Mesenchymal stem cell (in vitro differentiated cells and primary cell): ENCODE measurements at regions not wholly inside any gene's neighbourhood (a gene's known extent, or its start where the extent isn't known, plus 50 kb on each side); places are given as distances from the start of the nearest gene placed in this dataset.
A peak's percentile ranks its signal among the peaks of the same experiment; 100 is the strongest.

Experiments used
- DNase-seq: peaks from one replicate; pipeline ENCODE4 v3.0.0-alpha.2; 2013
- H2AFZ ChIP-seq: one replicate; pipeline ENCODE4 v1.6.1; 2013; ENCODE audit warnings: low read depth, mild to moderate bottlenecking, control low read depth, inconsistent platforms, low read length, moderate library complexity
- H2AK5ac ChIP-seq: 2 replicates; pipeline ENCODE4 v1.6.1; 2013; ENCODE audit warnings: low read length, moderate library complexity, mild to moderate bottlenecking, inconsistent platforms; ENCODE audit not compliant: severe bottlenecking
- H2BK120ac ChIP-seq: one replicate; pipeline ENCODE4 v1.6.1; 2013; ENCODE audit warnings: low read depth, mild to moderate bottlenecking, inconsistent platforms, low read length, moderate library complexity
- H2BK12ac ChIP-seq, 2 experiments: one replicate each; pipeline ENCODE4 v1.6.1; 2013; ENCODE audit warnings: inconsistent platforms in 2 of 2, low read length in 2 of 2, mild to moderate bottlenecking in 2 of 2, moderate library complexity in 2 of 2, control low read depth in 1 of 2
- H2BK15ac ChIP-seq: one replicate; pipeline ENCODE4 v1.6.1; 2013; ENCODE audit warnings: mild to moderate bottlenecking, low read depth, inconsistent platforms; ENCODE audit not compliant: poor library complexity, severe bottlenecking
- H2BK5ac ChIP-seq: 2 replicates; pipeline ENCODE4 v1.6.1; 2013; ENCODE audit warnings: low read depth, mild to moderate bottlenecking, low read length, control low read depth, inconsistent platforms; ENCODE audit not compliant: poor library complexity, severe bottlenecking
- H3K14ac ChIP-seq, 2 experiments: one replicate each; pipeline ENCODE4 v1.6.1; 2013; ENCODE audit warnings: inconsistent platforms in 2 of 2, low read length in 2 of 2, control low read depth in 1 of 2, mild to moderate bottlenecking in 1 of 2, moderate library complexity in 1 of 2
- H3K18ac ChIP-seq, 2 experiments: one replicate each; pipeline ENCODE4 v1.6.1; 2013; ENCODE audit warnings: inconsistent platforms in 2 of 2, low read length in 2 of 2, control low read depth in 1 of 2, low read depth in 1 of 2, mild to moderate bottlenecking in 1 of 2
- H3K23ac ChIP-seq, 2 experiments: one replicate each; pipeline ENCODE4 v1.6.1; 2013; ENCODE audit warnings: inconsistent platforms in 2 of 2, low read length in 2 of 2, mild to moderate bottlenecking in 2 of 2, moderate library complexity in 2 of 2, control low read depth in 1 of 2
- H3K27ac ChIP-seq: 2 replicates; pipeline ENCODE4 v1.5.1; 2013; ENCODE audit warnings: mild to moderate bottlenecking, moderate library complexity, low read length, control low read depth, inconsistent platforms; ENCODE audit not compliant: poor library complexity, severe bottlenecking
- H3K27me3 ChIP-seq, 2 experiments: 2 replicates each; pipeline versions ENCODE4 v1.6.1 to v1.7.0; 2013; ENCODE audit warnings: low read length in 2 of 2, mild to moderate bottlenecking in 2 of 2, moderate library complexity in 2 of 2, control low read depth in 1 of 2, inconsistent platforms in 1 of 2; ENCODE audit not compliant: control insufficient read depth in 1 of 2, insufficient read depth in 1 of 2
- H3K36me3 ChIP-seq, 2 experiments: 2 replicates each; pipeline versions ENCODE4 v1.6.1 to v1.7.0; 2013; ENCODE audit warnings: low read length in 2 of 2, control low read depth in 1 of 2, inconsistent platforms in 1 of 2, low read depth in 1 of 2, mild to moderate bottlenecking in 1 of 2; ENCODE audit not compliant: insufficient read depth in 2 of 2, control insufficient read depth in 1 of 2
- H3K4ac ChIP-seq, 2 experiments: one replicate each; pipeline ENCODE4 v1.6.1; 2013; ENCODE audit warnings: inconsistent platforms in 2 of 2, low read length in 2 of 2, mild to moderate bottlenecking in 2 of 2, moderate library complexity in 2 of 2, control low read depth in 1 of 2, low read depth in 1 of 2
- H3K4me1 ChIP-seq: 2 replicates; pipeline ENCODE4 v1.6.1; 2013; ENCODE audit warnings: low read depth, low read length, control low read depth; ENCODE audit not compliant: control insufficient read depth, insufficient read depth
- H3K4me2 ChIP-seq: 2 replicates; pipeline ENCODE4 v1.6.1; 2013; ENCODE audit warnings: low read length, mild to moderate bottlenecking, inconsistent platforms; ENCODE audit not compliant: poor library complexity, severe bottlenecking
- H3K4me3 ChIP-seq, 2 experiments: 2 replicates each; pipeline versions ENCODE4 v1.5.1 to v1.7.0; 2013; ENCODE audit warnings: low read length in 2 of 2, mild to moderate bottlenecking in 2 of 2, control low read depth in 1 of 2, low read depth in 1 of 2; ENCODE audit not compliant: insufficient read depth in 1 of 2
- H3K79me1 ChIP-seq: replicated peaks from 2 replicates; pipeline ENCODE4 v1.6.1; 2013; ENCODE audit warnings: mild to moderate bottlenecking, control low read depth, low read length, inconsistent platforms; ENCODE audit not compliant: poor library complexity, severe bottlenecking
- H3K9ac ChIP-seq: 2 replicates; pipeline ENCODE4 v1.7.0; 2013; ENCODE audit warnings: mild to moderate bottlenecking, low read length, moderate library complexity
- H3K9me3 ChIP-seq: 2 replicates; pipeline ENCODE4 v1.7.0; 2013; ENCODE audit warnings: mild to moderate bottlenecking, low read length; ENCODE audit not compliant: control insufficient read depth
- H4K8ac ChIP-seq: one replicate; pipeline ENCODE4 v1.6.1; 2013; ENCODE audit warnings: inconsistent platforms, mild to moderate bottlenecking, low read length, moderate library complexity
- H4K91ac ChIP-seq: one replicate; pipeline ENCODE4 v1.6.1; 2013; ENCODE audit warnings: mild to moderate bottlenecking, low read length, inconsistent platforms
- WGBS: methylation state at CpG from one replicate; pipeline ENCODE4 v1.1.7; 2013; ENCODE audit warnings: mixed read lengths; 5-methylcytosine and 5-hydroxymethylcytosine counted together

DNA sequence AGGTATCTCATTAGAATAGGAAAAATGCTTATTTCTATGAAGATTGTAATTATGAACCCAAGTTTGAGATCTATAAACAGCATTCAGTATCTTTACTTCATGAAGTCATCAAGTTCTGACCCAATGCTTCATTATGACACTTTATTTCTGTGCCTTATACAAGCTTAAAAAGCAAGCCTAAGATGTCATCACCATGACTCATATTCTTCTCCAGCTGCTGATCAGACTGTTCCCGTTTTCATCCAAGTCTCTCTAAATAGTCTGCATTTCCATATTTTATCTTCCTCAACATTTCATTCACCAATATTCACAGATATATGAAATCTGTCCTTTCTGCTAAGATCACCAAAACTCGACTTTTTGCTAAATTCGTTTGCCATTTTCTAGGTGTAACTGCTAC lies 1247.2 kb upstream of the PRR20A start:
- Histone ChIP-seq H4K8ac (no peak overlapping the region), H2AFZ (no peak overlapping the region), H3K18ac (no peak overlapping the region), H3K9me3 (peaks cover 20% of the 10 kb centered on the region), H2BK5ac (no peak overlapping the region), H3K4me3 (no peak overlapping the region), H3K23ac (no peak overlapping the region), H3K27ac (no peak overlapping the region), H3K79me1 (no peaks in the 10 kb centered on the region), H3K4me2 (no peak overlapping the region), H3K4ac (no peak overlapping the region), H2BK15ac (no peak overlapping the region), H3K14ac (no peak overlapping the region), H3K4me1 (no peaks in the 10 kb centered on the region), H2BK12ac (no peak overlapping the region), H2AK5ac (no peak overlapping the region), H3K27me3 (no peaks in the 10 kb centered on the region), H3K9ac (no peak overlapping the region), H3K36me3 (no peaks in the 10 kb centered on the region), H2BK120ac (no peak overlapping the region), H4K91ac (no peak overlapping the region)
- 70% methylated on average over 3 of the region's 3 CpGs for WGBS
- DNase-seq, result no peak

GRCh38 chr13:55937180-55937579 lies 1203.5 kb upstream of the PRR20A start:
- H3K4me3 ChIP-seq, result no peak overlapping the region
- H2BK120ac ChIP-seq, result no peak overlapping the region
- H2BK12ac ChIP-seq, result no peak overlapping the region
- no peak overlapping the region for H3K18ac ChIP-seq
- no peaks in the 10 kb centered on the region for H3K79me1 ChIP-seq
- H3K23ac ChIP-seq, result no peak overlapping the region
- H3K4me2 ChIP-seq, result no peak overlapping the region
- H4K8ac ChIP-seq, result no peak overlapping the region
- no peak overlapping the region for H4K91ac ChIP-seq
- H2AFZ ChIP-seq, result peak overlapping the region; percentile 31
- H3K27ac ChIP-seq, result no peak overlapping the region
- 62% methylated on average over 5 of the region's 5 CpGs for WGBS
- DNase-seq, result peak; percentile 2
- no peaks in the 10 kb centered on the region for H3K27me3 ChIP-seq
- no peak overlapping the region for H3K14ac ChIP-seq
- H3K9ac ChIP-seq, result no peak overlapping the region
- no peaks in the 10 kb centered on the region for H3K4me1 ChIP-seq
- no peak overlapping the region for H2BK5ac ChIP-seq
- H3K4ac ChIP-seq, result no peak overlapping the region
- H2BK15ac ChIP-seq, result no peak overlapping the region
- H3K9me3 ChIP-seq, result peaks cover 23% of the 10 kb centered on the region
- H3K36me3 ChIP-seq, result no peaks in the 10 kb centered on the region
- H2AK5ac ChIP-seq, result no peak overlapping the region

GRCh38 chr13:55948175-55948574 lies 1192.5 kb upstream of the PRR20A start:
- no peaks in the 10 kb centered on the region for H3K4me1 ChIP-seq
- no peak overlapping the region for H3K27ac ChIP-seq
- H2BK120ac ChIP-seq, result no peak overlapping the region
- no peak for DNase-seq
- H3K23ac ChIP-seq, result no peak overlapping the region
- no peak overlapping the region for H3K4me2 ChIP-seq
- H3K14ac ChIP-seq, result no peak overlapping the region
- no peak overlapping the region for H3K4ac ChIP-seq
- H3K79me1 ChIP-seq, result no peaks in the 10 kb centered on the region
- H3K18ac ChIP-seq, result no peak overlapping the region
- H2BK15ac ChIP-seq, result no peak overlapping the region
- no peak overlapping the region for H2AFZ ChIP-seq
- H3K27me3 ChIP-seq, result no peaks in the 10 kb centered on the region
- no peak overlapping the region for H4K91ac ChIP-seq
- H2AK5ac ChIP-seq, result no peak overlapping the region
- 91% methylated on average over 5 of the region's 5 CpGs for WGBS
- H3K4me3 ChIP-seq, result no peak overlapping the region
- no peak overlapping the region for H2BK12ac ChIP-seq
- no peak overlapping the region for H3K9ac ChIP-seq
- peaks cover 26% of the 10 kb centered on the region for H3K9me3 ChIP-seq
- H4K8ac ChIP-seq, result no peak overlapping the region
- no peak overlapping the region for H2BK5ac ChIP-seq
- H3K36me3 ChIP-seq, result no peaks in the 10 kb centered on the region

DNA sequence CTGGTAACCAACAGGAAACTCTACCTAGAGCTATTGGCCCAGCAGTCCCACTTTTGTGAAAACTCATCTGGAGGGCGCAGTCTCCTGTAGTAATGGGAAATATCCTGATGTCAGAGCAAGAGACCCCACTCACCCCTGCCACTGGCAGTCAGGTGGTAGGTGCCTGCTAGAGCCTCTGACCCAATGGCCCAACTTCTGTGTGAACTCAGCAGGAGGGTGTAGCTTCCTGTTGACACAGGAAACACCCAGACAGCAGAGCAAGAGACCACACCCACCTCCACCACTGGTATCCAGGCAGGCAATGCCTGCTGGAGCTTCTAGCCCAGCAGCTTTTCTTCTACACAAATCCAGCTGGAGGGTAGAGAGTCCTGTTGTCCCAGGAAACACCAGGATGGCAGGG lies 1176.8 kb upstream of the PRR20A start:
- WGBS, result 90% methylated on average over 1 of the region's 1 CpG
- DNase-seq, result no peak
- no peak overlapping the region for H2AFZ ChIP-seq

More for the DNA sequence above, 1176.8 kb upstream of the PRR20A start:
- no peak overlapping the region for H4K91ac ChIP-seq
- H2BK120ac ChIP-seq, result no peak overlapping the region
- no peaks in the 10 kb centered on the region for H3K27me3 ChIP-seq
- H2BK12ac ChIP-seq, result no peak overlapping the region
- no peak overlapping the region for H4K8ac ChIP-seq
- no peak overlapping the region for H3K23ac ChIP-seq
- H2AK5ac ChIP-seq, result no peak overlapping the region
- no peaks in the 10 kb centered on the region for H3K36me3 ChIP-seq
- H3K27ac ChIP-seq, result no peak overlapping the region
- H3K14ac ChIP-seq, result no peak overlapping the region
- H2BK15ac ChIP-seq, result no peak overlapping the region
- H3K9ac ChIP-seq, result no peak overlapping the region
- H3K4ac ChIP-seq, result no peak overlapping the region
- no peaks in the 10 kb centered on the region for H3K4me1 ChIP-seq
- no peaks in the 10 kb centered on the region for H3K79me1 ChIP-seq
- H3K4me2 ChIP-seq, result no peak overlapping the region
- no peak overlapping the region for H2BK5ac ChIP-seq
- no peak overlapping the region for H3K4me3 ChIP-seq
- no peak overlapping the region for H3K18ac ChIP-seq
- peaks cover 46% of the 10 kb centered on the region for H3K9me3 ChIP-seq
